OCI-LY1 (cell line): ENCODE measurements at regions not wholly inside any gene's neighbourhood (a gene's known extent, or its start where the extent isn't known, plus 50 kb on each side); places are given as distances from the start of the nearest gene placed in this dataset.
"Not testable (repeated sequence)": the region's sequence is repeated elsewhere in the genome, so short reads cannot be mapped to it uniquely, and the experiment has no call there.

Experiments
- H2AFZ ChIP-seq: fragments of 200-600 bp; sonication (generic), shearing (Covaris generic); 2 replicates; pipeline ENCODE4 v1.6.0; 2014; ENCODE audit warnings: antibody characterized with exemption, mild to moderate bottlenecking, low read length
- H3F3A ChIP-seq: fragments of 200-600 bp; sonication (generic), shearing (Covaris generic); 2 replicates; pipeline ENCODE4 v1.6.0; 2014; ENCODE audit warnings: mild to moderate bottlenecking, antibody characterized with exemption, low read length, moderate library complexity; ENCODE audit not compliant: insufficient read depth
- H3K27ac ChIP-seq: fragments of 200-600 bp; sonication (generic); 2 replicates; pipeline ENCODE4 v1.5.1; 2014; ENCODE audit warnings: low read length, mixed run types, mild to moderate bottlenecking, low read depth; ENCODE audit not compliant: poor library complexity, severe bottlenecking
- H3K27me3 ChIP-seq: fragments of 200-600 bp; sonication (generic); 2 replicates; pipeline ENCODE4 v1.6.0; 2014; ENCODE audit warnings: antibody characterized with exemption, mild to moderate bottlenecking, low read length, moderate library complexity; ENCODE audit not compliant: insufficient read depth
- H3K36me3 ChIP-seq: fragments of 200-600 bp; sonication (generic); 2 replicates; pipeline ENCODE4 v1.6.1; 2014; ENCODE audit warnings: mild to moderate bottlenecking, antibody characterized with exemption, low read length, moderate library complexity, mixed read lengths; ENCODE audit not compliant: insufficient read depth
- H3K4me1 ChIP-seq: fragments of 200-600 bp; sonication (generic); 2 replicates; pipeline ENCODE4 v1.5.1; 2014; ENCODE audit warnings: mild to moderate bottlenecking, low read length, moderate library complexity; ENCODE audit not compliant: insufficient read depth, severe bottlenecking
- H3K4me2 ChIP-seq: fragments of 200-600 bp; sonication (generic), shearing (Covaris generic); 2 replicates; pipeline ENCODE4 v1.6.1; 2014; ENCODE audit warnings: low read length
- H3K4me3 ChIP-seq: fragments of 200-600 bp; sonication (generic); 2 replicates; pipeline ENCODE4 v1.5.1; 2014; ENCODE audit warnings: low read length, low read depth, mild to moderate bottlenecking, mixed read lengths; ENCODE audit not compliant: poor library complexity, severe bottlenecking
- H3K79me2 ChIP-seq: fragments of 200-600 bp; shearing (Covaris generic); 2 replicates; pipeline ENCODE4 v1.6.1; 2016; ENCODE audit warnings: mixed run types, low read length, mixed read lengths; ENCODE audit not compliant: insufficient read depth
- H3K9ac ChIP-seq: fragments of 200-600 bp; sonication (generic), shearing (Covaris generic); 2 replicates; pipeline ENCODE4 v1.6.1; 2014; ENCODE audit warnings: mild to moderate bottlenecking, low read length, mixed read lengths
- H3K9me2 ChIP-seq: fragments of 200-600 bp; sonication (generic), shearing (Covaris generic); 2 replicates; pipeline ENCODE4 v1.6.1; 2014; ENCODE audit warnings: low read depth, mild to moderate bottlenecking, low read length, mixed read lengths
- H3K9me3 ChIP-seq: fragments of 200-600 bp; shearing (Covaris generic); 2 replicates; pipeline ENCODE4 v1.6.1; 2014; ENCODE audit warnings: low read length, mixed read lengths
- H4K20me1 ChIP-seq: fragments of 200-600 bp; sonication (generic), shearing (Covaris generic); 2 replicates; pipeline ENCODE4 v1.6.0; 2016; ENCODE audit warnings: mild to moderate bottlenecking, low read length; ENCODE audit not compliant: insufficient read depth
- CTCF ChIP-seq: fragments of 200-600 bp; sonication (generic), shearing (Covaris generic); IDR thresholded peaks from 2 replicates; pipeline ENCODE4 v1.5.1; 2017; ENCODE audit warnings: mild to moderate bottlenecking, antibody characterized with exemption, low read length, moderate library complexity, mixed read lengths
- EZH2 ChIP-seq: fragments of 200-600 bp; sonication (generic), shearing (Covaris generic); IDR thresholded peaks from 2 replicates; pipeline ENCODE4 v1.8.0; 2017; ENCODE audit warnings: borderline replicate concordance, mixed run types, mild to moderate bottlenecking, antibody characterized with exemption, low read length, moderate library complexity, mixed read lengths

GRCh38 chr3:151520105-151520504 lies 59.2 kb upstream of the IGSF10 start:
- Histone ChIP-seq H3K9me3 (no peaks in the 10 kb centered on the region), H3K4me1 (no peaks in the 10 kb centered on the region), H3K4me2 (no peak overlapping the region), H3F3A (no peaks in the 10 kb centered on the region), H3K79me2 (no peaks in the 10 kb centered on the region), H4K20me1 (no peaks in the 10 kb centered on the region), H3K27me3 (no peaks in the 10 kb centered on the region), H3K9ac (no peak overlapping the region), H3K36me3 (no peaks in the 10 kb centered on the region), H3K9me2 (no peaks in the 10 kb centered on the region), H3K27ac (no peak overlapping the region), H2AFZ (no peak overlapping the region), H3K4me3 (no peak overlapping the region)
- no peak for TF ChIP-seq CTCF
- TF ChIP-seq EZH2: no peak

- not testable (repeated sequence) for H3K79me2 ChIP-seq, H3K9me3 ChIP-seq, H3F3A ChIP-seq, H3K4me2 ChIP-seq, H3K36me3 ChIP-seq, H3K9me2 ChIP-seq, H3K4me1 ChIP-seq, H4K20me1 ChIP-seq, H3K27ac ChIP-seq, H3K9ac ChIP-seq, H2AFZ ChIP-seq, H3K27me3 ChIP-seq, H3K4me3 ChIP-seq
Measured at GRCh38 chr3:151511433-151511832, 50.6 kb upstream of the IGSF10 start.
